ENCODE measurements at regions not wholly inside any gene's neighbourhood (a gene's known extent, or its start where the extent isn't known, plus 50 kb on each side); places are given as distances from the start of the nearest gene placed in this dataset.

GRCh38 chr14:34348592-34348991 is 113.4 kb downstream of the SPTSSA start:
- TF ChIP-seq POLR2AphosphoS5 (IDR thresholded peaks at IDR 0.05; ENCODE audit: low read depth, low read length) (no peak), POLR2A (IDR thresholded peaks at IDR 0.05; ENCODE audit: low read depth, low read length) (no peak)

Data from GM12892 (cell line).